AG10803 (cell line): ENCODE measurements at regions not wholly inside any gene's neighbourhood (a gene's known extent, or its start where the extent isn't known, plus 50 kb on each side); places are given as distances from the start of the nearest gene placed in this dataset.

Experiments
- DNase-seq: peaks from one replicate; pipeline ENCODE4 v3.0.0; 2010; ENCODE audit warnings: low read depth
- H3K4me3 ChIP-seq: 2 replicates; pipeline ENCODE4 v1.5.1; 2011; ENCODE audit warnings: mild to moderate bottlenecking, low read length, control low read depth
- CTCF ChIP-seq: conservative IDR thresholded peaks from 2 replicates; pipeline ENCODE4 v1.5.1; 2011; ENCODE audit warnings: mild to moderate bottlenecking, low read length, control low read depth, inconsistent platforms

GRCh38 chr4:158459085-158459820 is 62.4 kb upstream of the RXFP1 start:
- DNase-seq, result no peak
- TF ChIP-seq CTCF, result no peak

GRCh38 chr4:158461336-158461735 is 60.3 kb upstream of the RXFP1 start:
- no peak for TF ChIP-seq CTCF
- H3K4me3 ChIP-seq, result no peak overlapping the region
- DNase-seq, result no peak

More at GRCh38 chr4:158459085-158459820, 62.4 kb upstream of the RXFP1 start:
- no peak overlapping the region for H3K4me3 ChIP-seq

- TF ChIP-seq CTCF, result no peak
- H3K4me3 ChIP-seq, result no peak overlapping the region
- no peak for DNase-seq
Measured at GRCh38 chr4:158462611-158463010, 59.1 kb upstream of the RXFP1 start.
